HG02970 (cell line): ENCODE measurements at regions not wholly inside any gene's neighbourhood (a gene's known extent, or its start where the extent isn't known, plus 50 kb on each side); places are given as distances from the start of the nearest gene placed in this dataset.
"Not testable (repeated sequence)": the region's sequence is repeated elsewhere in the genome, so short reads cannot be mapped to it uniquely, and the experiment has no call there.

Experiments
- ATAC-seq: cut with Tn5 transposase; IDR thresholded peaks from one replicate; pipeline ENCODE4 v1.9.1; 2021; ENCODE audit warnings: mild to moderate bottlenecking, moderate library complexity, moderate number of reproducible peaks; ENCODE audit not compliant: unreplicated experiment, low FRiP score

DNA sequence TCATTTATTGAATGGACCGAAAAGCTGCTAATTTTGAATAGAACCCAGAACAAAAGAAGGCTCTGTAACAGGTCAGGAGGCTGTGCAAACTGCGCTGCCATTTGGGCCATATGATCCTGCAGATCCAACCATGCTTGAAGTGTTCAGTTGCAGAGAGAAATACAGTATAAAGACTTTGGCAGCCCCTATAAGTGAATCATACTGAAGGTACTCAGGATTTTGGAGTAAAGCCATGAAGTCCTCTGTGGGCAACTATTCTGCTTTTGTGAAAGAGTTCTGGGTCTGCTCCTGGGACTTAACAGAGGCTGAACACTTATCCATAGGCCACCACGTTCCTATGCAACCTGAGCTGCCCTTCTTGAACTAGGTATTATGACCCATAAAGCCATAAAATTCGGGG is 1613.6 kb upstream of the PRMT6 start:
- no peak for ATAC-seq

DNA sequence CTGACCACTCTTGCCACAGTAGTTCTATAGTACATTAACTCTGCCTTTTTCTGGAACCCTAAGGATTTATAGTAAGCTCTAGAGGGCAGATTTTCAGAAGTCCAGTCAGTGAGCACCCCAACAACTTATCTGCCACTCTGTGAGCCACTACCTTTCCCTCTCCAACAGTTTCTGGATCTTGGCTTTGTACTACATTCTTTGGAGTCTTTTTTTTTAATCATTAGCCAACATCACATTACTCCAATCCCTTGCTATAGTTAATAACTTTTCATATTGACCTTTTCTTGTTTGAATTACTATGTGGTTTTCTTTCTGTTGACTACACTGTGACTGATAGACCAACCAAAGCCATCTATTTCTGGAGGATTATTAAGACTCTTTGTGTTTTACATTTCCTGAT is 1596.7 kb upstream of the PRMT6 start:
- ATAC-seq = no peak

DNA sequence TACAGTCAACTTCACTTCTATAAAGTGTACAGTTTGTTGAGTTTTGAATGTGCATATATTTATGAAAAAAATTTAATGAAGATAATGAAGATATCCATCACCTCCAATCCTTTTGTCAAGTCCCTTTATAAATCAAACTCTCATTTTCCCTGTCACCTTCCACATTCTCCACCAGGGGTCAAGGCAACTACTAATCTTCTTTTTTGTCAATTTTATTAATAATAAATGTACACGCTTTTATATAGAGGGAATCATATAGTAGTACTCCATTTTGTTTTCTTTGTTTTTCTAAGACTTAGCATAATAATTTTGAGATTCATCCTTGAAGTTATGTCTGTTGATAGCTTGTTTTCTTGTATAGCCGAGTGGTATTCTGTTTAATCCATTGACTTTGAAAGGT is 1594.2 kb upstream of the PRMT6 start:
- ATAC-seq = no peak

- no peak for ATAC-seq
These were observed 1588.9 kb upstream of the PRMT6 start for GRCh38 chr1:105467549-105467948.

- not testable (repeated sequence) for ATAC-seq
These were observed 1585.9 kb upstream of the PRMT6 start for GRCh38 chr1:105470541-105470940.

GRCh38 chr1:105483436-105483835 is 1573.0 kb upstream of the PRMT6 start:
- no peak for ATAC-seq

GRCh38 chr1:105485207-105485606 is 1571.3 kb upstream of the PRMT6 start:
- no peak for ATAC-seq

GRCh38 chr1:105492921-105493320 is 1563.6 kb upstream of the PRMT6 start:
- ATAC-seq = no peak

DNA sequence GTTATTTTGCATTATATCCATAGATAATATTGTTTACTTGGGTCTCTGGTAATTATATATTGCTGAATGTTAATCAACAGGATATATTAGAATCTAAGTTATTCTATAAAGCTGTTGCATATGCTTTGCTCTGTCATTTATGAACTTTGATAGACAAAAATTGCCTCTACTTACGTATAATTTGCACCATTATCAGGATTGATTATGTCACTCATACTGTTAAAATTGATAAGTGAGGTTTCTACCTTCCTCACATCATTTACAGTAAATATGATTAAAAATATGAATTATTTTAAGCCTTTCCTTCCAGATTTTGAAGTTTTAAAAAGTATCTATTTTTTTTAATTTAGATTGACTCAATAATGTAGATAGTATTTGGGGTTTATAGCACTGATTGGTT is 1540.4 kb upstream of the PRMT6 start:
- no peak for ATAC-seq

DNA sequence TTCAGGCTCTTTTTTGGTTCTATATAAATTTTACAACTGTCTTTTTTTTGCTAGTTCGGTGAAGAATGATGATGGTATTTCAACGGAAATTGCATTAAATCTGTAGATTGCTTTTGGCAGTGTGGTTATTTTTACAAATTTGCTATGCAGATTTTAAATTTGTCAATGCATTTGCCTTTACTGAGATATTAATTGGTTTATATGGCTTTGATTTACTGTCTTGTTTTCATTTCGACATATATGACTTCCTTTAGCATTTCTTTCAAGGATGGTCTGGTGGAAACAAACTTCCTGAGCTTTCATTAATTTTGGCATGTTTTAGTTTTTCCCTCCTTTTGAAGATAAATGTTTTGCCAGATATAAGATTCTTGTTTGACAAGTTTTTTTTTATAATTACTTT is 1522.5 kb upstream of the PRMT6 start:
- no peak for ATAC-seq

DNA sequence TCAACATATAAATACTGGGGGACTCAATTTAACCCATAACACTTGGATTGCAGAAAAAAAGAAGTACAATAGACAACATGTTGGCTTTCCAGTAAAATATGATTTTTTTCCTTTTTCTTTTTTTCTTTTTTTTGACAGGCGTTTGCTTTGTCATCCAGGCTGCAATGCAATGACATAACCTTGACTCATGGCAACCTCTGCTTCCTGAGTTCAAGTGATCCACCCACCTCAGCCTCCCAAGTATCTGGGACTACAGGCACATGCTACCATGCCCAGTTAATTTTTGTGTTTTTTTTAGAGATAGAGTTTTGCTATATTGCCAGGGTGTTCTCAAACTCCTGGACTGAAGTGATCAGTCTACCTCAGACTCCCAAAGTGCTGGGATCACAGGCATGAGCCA is 1512.0 kb upstream of the PRMT6 start:
- ATAC-seq = no peak

GRCh38 chr1:105556266-105556665 is 1500.2 kb upstream of the PRMT6 start:
- no peak for ATAC-seq

DNA sequence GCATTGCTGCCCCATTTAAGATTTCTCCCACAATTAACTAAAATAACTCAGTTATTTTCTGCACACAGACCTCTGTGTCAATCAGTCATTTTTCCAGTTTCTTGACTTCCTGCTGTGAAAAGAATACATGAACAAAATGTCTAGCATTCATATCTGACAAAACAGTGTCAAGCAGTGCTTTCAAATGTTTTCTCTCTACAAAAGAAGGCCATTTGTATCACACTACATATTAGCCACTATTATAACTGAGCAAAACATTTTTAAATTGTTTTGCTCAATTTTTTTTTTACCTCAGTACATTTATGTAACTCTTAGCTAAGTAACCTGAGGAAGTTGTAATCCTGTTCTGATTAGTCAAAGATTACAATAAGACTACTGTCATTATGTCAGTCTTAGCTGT is 1498.5 kb upstream of the PRMT6 start:
- ATAC-seq = no peak

DNA sequence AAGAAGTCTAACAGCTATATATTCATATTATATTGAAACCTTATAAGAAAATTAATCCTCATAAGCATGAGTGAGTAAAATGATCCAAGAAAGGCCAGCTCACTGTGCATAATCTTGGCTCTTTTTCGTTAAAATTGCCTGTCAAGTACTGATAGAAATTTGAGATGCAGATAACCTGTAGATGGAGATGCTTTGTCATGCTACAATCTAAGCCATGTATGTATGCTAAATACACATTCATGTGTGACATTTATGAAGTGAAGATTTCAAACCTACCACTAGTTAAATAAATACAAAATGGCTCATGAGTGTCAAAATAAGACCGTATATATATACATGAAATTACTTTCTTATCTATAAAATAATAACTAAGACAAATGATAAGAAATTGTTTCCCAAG is 1491.5 kb upstream of the PRMT6 start:
- no peak for ATAC-seq

DNA sequence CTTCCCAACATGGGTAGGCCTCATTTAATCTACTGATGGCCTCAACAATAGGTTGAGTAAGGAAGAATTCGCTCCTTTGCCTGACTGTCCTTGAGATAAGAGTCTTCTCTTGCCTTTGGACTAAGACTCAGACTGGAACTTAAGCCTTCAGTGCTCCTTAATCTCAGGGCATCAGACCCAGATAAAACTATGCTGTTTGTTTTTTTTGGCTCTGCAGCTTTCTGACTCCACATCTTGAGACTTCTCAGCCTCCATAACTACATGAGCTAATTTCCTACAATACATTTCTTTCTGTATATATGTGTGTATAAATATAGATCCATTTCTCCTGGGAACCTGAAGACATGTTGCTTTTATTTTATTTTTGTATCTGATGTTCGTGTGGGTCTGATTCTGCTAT is 1470.7 kb upstream of the PRMT6 start:
- ATAC-seq = no peak

DNA sequence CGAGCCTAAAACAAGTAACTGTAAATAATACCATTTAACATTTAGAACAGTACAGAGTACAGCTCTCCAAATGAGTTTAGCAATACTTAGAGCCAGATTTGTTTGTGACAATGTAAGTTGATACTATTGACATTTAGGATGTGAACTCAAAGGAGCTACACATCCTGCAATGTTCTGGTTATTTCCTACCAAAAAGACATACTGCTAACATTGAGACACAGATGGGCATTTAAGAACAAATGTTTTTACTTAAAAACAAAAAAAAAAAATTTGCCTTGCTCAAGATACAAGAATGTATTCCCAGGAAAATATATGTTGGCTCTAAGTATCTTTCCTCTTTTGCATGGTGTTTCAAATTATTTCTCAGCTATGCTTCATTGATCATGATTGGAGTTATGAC is 1464.8 kb upstream of the PRMT6 start:
- ATAC-seq = no peak

GRCh38 chr1:105608713-105609112 is 1447.8 kb upstream of the PRMT6 start:
- ATAC-seq = no peak

DNA sequence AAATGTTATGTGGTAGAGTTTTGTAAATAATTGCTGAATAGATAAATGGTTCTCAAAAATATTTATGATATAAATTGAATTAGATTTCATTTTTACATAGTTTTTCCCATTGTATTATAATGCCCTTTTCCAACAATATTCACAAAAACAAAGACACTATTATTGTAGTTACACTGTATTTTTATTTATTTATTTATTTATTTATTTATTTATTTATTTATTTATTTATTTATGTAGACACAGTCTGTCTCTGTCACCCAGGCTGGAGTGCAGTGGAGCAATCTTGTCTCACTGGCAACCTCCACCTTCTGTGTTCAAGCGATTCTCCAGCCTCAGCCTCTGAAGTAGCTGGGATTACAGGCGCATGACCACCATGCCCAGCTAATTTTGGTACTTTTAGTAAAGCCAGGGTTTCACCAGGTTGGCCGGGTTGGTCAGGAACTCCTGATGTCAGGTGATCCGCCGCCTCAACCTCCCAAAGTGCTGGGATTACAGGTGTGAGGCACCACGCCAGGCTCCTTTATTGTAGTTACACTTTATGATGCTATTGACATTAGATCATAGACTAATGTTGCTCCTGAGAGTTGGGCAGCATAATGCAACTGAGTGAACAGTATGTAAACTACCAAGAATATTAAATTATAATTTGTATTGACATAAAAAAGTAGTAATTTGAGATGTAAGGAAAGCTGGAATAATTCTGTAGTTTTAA is 1430.0 kb upstream of the PRMT6 start:
- no peak for ATAC-seq

DNA sequence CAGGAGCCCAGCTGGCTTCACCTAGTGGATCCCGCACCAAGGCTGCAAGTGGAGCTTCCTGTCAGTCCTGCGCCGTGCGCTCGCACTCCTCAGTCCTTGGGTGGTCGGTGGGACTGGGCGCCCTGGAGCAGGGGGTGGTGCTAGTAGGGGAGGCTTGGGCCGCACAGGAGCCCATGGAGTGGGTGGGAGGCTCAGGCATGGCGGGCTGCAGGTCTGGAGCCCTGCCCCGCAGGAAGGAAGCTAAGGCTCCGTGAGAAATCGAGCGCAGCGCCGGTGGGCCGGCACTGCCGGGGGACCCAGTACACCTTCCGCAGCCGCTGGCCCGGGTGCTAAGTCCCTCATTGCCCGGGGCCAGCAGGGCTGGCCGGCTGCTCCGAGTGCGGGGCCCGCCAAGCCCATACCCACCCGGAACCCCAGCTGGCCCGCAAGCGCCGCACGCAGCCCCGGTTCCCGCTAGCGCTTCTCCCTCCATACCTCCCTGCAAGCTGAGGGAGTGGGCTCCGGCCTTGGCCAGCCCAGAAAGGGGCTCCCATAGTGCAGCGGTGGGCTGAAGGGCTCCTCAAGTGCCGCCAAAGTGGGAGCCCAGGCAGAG is 1425.2 kb upstream of the PRMT6 start:
- not testable (repeated sequence) for ATAC-seq

- ATAC-seq = no peak
These were observed 1423.9 kb upstream of the PRMT6 start for GRCh38 chr1:105632342-105633196.

DNA sequence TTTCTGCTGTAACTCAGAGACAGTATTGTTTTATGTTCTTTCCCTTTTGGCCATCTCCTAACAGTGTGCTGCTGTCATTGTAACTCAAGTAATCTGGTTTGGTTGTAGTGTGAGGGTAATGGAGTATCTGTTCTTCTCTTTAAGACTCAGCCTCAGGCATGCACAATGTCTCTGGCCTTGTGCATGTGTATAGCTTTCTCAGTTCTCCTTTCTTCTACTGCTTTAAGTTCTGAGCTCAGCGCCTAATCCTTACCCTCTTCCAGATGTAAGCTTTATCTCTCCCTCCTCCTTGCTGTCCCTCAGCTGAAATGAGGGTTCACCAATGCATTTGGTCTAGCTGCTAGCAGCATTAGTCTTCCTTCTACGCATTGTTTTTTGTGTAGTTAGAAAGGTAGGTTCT is 1420.4 kb upstream of the PRMT6 start:
- no peak for ATAC-seq

DNA sequence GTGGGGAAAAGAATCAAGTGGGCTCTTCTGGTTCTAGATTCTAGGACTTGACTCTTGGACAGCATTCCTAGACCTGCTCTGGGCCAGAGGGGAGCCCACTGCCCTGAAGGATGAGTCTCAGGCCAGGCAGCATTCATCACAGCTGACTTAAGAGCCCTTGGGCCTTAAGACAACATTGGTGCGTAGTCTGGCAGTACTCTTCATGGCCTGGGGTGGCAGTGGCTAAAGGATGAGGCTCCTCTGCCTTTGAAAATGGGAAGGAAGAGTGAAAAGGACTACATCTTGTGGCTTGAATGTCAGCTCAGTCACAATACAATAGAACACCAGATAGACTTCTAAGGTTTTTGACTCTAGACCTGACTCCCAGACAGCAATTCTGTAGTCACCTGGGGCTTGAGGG is 1415.1 kb upstream of the PRMT6 start:
- ATAC-seq = no peak
